DMS153 (cell line): ENCODE measurements at regions not wholly inside any gene's neighbourhood (a gene's known extent, or its start where the extent isn't known, plus 50 kb on each side); places are given as distances from the start of the nearest gene placed in this dataset.
"Not testable (repeated sequence)": the region's sequence is repeated elsewhere in the genome, so short reads cannot be mapped to it uniquely, and the experiment has no call there.

ENCODE experiments used
- DNase-seq: peaks from one replicate; lab custom pipeline; 2025; lab: John Stamatoyannopoulos, UW

- DNase-seq: no peak
Observed at GRCh38 chr5:9787861-9788600, 157.9 kb upstream of the TAS2R1 start.

DNA sequence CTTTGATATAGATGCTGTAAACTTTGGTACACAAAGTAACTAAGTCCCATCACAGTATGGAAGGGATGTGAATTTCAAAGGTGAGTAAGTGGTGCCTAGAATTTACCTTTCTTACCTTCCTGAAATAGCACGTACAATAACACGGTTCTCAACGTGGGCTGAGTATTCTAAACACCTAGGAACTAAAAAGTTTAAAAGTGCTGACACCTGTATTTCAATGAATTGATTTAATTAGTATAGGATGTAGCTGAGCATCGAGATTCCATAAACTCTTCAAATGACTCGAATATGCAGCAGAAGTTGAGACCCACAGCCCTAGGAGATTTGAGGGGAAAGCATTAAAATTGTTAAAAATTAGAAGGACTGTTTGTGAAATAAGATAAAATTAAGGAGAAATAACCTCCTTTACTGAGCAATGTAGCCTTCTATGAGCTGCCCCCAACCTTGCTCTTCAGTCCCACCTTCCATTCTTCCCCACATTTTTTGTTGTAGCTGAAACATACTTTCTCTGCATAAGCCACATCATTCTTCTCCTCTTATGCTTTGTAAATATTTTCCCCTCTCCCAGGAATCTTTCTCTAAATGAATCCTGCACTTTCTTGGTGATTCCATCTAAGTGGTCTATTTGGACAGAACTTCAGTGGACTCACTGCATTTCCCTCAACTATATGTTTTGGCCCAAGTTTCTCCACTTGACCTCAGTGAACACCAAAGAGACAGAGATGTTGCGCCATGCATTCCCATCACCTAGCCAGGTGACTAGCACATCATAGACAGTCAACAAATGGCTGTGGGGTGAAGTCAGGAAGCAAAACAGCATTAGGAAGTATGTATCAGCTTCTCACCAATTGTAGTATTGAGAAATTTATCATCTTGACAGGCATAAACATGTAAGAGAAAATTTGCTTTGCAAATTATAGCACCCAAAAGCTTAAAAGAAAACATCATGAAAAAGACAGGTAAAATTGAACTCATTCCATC, 156.5 kb upstream of the TAS2R1 start:
- no peak for DNase-seq

DNA sequence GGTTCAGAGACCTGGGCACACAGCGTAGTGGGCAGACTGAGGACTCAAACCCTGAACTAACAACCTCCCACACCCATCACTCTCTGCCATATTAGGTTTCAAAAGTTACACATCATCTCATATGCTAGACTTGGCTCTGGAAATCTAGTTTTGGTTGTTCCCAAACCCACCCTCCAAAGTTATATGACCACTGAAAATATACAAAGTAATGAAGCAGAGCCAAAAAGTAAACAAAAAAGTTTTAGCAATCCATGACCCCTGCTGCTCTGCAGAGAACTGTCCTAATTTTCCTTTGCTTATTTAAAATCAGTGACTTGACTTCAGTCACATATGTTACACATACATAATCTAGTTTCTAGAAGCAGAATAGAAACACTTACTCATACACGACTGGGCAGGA, 155.6 kb upstream of the TAS2R1 start:
- no peak for DNase-seq

DNA sequence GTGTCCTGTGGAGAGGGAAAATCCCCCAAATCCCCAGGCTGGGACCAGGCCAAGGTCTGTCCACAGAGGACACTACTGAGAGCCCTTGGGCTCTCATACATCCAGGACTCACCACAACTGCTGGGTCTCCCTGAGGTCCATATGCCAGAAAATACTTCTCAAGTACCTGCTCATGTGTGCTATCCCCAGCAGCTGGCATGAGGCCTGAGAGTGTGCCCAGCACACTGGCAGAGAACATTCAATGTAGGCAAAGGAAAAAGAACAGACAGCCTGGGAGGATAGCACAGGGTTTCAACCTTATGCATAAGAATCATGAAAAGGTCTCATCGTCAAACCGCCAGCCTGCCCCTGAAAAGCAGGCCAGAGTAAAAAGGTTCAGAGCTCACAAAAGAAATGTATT, 154.1 kb upstream of the TAS2R1 start:
- peak; percentile 34 for DNase-seq

DNA sequence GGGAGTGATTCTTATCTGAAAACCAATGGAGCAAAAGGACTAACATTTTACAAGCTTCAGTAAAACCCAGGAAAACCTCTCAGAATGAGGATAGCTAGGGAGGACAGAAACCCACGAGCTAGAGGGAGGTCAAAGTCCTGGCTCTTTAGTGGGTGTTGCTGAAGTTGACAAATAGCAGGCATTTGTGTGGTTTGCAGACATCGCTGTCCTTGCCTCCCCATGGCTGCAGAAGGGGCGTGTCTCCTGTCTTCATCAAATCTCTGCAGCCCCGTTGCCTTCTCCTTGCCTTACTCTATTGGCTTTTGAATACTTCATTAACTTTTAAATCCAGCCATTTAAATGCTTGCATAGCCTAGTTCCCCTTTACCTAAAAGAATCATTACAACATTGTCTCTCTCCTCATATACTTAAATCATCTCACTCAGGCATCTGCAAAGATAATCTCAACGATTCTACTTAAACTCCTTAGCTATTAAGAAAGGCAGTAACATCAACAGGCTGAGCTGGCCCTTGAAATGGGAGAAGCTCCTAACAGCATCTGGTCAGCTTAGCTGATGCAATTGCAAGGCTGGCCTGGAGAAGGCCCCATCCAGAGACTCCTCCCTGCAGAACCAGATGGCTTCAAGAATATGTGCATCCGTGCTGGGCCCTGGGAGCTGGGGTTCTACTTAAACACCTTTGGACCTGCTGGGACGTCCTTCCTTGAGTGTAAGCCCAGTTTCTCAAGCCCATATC, 152.8 kb upstream of the TAS2R1 start:
- no peak for DNase-seq

- no peak for DNase-seq
Observed at GRCh38 chr5:9781890-9782289, 151.7 kb upstream of the TAS2R1 start.

DNA sequence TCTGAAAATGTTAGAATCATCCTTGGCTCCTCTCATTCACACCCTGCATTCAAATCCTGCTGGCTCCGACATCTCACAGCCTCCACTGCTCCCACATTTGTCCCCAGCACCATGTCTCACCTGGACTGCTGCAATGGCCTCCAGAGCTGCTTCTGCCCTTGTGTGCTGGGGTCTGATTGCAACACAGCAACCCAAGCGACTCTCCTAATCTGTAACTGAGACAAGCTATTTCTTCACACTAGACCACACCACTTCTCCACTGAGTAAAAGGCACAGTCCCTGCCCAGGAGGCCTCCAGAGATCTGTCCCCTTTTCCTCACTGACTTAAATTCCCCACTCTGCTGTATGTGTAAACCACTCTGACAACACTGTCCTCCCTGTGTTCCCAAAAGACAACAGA, 151.1 kb upstream of the TAS2R1 start:
- no peak for DNase-seq

GRCh38 chr5:9780501-9780900, 150.3 kb upstream of the TAS2R1 start:
- DNase-seq: no peak

DNA sequence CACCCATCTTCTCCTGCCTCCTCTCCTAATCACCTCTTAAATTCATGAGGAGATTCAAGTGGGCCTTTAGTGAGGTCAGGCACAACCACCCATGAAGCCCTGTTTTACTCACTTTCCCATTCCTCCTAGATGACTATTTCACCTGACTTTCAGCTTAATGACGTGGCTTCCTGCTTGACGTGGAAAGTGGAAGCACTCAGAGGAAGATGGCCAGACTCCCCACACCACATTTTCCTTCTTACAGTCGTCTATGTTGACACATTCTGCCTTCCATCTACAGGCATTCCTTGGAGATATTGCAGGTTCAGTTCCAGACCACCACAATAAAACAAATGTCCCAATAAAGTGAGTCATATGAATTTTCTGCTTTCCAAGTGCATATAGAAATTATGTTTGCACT, 146.4 kb upstream of the TAS2R1 start:
- DNase-seq: no peak

GRCh38 chr5:9775339-9775738, 145.2 kb upstream of the TAS2R1 start:
- DNase-seq: no peak

GRCh38 chr5:9774472-9775079, 144.4 kb upstream of the TAS2R1 start:
- DNase-seq: peak; percentile 17

DNA sequence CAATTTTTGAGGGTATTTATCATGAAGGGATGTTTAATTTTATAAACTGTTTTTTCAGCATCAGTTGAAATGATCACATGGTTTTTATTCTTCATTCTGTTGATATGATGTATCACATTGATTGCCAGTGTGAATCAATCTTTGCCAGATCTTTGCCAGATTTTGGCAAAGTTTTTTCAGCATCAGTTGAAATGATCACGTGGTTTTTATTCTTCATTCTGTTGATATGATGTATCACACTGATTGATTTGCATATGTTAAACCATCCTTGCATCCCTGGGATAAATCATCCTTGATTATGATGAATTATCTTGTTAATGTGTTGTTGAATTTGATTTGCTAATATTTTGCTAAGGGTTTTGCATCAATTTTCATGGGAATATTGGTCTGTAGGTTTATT, 140.9 kb upstream of the TAS2R1 start:
- no peak for DNase-seq

DNA sequence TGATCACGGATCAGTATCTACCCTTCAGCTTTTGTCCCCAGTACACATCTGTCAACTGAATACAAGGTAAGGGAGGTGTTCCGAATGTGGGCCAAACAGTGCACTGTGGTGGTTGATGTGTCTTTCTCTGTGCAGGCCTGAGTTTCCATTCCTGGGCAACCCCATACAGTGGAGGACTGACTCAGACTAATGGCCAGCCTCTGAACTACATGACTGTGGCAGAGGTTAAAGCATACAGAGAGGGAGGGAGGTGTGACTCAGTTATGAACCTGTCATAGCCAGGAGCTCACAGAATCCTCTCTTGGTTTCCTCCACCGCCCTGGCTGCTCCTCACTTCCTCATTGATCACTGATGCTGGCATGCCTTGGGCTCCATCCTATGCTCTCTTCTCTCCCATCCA, 136.4 kb upstream of the TAS2R1 start:
- DNase-seq: no peak

DNA sequence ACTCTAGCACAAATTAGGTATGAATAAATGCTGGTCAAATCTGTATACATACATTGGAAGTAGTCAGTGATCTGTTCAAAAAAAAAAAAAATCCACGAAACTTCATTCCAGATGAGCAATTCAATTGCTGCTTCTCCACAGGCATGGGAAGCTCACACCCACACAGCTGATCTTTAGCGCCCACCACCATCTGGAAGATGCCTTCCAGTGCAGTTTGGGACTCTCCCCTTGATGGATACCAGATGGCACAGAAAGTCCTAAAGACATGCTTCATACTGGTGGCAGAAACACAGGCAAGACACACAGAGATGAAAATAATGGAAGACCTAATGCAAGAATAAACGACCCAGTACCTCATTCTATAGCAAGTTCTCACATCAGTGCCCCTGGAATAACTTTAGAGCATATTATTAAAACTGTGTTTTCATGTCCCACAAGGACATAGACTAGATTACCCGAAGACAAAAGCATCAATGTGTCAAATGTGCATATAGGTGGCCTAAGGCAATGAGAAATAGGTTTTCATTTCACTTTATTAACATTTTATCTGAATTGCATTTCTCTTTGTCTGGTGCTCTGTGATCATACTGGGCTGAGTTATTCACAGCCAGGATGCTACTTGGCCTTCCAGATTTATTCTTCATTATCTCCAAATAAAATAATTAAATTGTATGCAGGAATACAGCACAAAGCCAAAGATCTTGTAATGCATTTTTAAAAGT, 135.4 kb upstream of the TAS2R1 start:
- no peak for DNase-seq

DNA sequence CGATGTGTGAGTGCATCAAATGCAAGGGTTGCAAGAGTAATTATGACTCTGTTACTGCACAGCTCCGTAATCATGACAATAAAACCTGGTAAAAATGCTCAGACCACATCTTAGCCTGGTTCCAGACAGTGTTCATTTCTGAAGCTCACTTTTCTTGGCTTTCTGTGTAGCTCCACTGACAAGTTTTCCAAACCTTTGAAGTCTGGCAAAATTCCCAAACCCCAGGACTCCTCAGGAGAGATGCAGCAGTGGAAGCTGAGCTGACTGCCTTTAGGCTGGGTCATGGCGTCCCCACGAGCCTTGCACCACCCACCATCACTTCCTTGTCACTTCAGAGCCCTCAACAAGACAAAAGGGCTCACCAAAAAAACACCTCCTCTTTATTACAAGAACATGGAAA, 131.6 kb upstream of the TAS2R1 start:
- no peak for DNase-seq

GRCh38 chr5:9752670-9753069, 122.5 kb upstream of the TAS2R1 start:
- not testable (repeated sequence) for DNase-seq

DNA sequence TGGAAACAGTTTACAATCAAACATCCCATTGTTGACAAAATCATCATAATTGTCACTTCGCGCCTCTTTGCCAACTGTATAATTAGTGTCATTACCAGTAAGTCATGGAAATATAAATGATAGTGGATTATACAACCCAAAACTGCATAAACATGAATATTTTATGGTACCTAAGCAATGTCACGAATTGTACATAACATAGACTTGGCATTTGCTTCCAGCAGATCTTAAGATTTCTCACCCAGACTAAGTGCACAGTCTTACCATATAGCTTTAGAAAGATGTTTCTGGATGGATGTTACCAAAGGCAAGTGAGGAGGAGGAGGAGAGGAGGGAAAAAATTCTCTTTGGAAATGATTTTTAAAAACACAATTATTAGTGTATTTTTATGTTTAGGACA, 113.4 kb upstream of the TAS2R1 start:
- DNase-seq: no peak

GRCh38 chr5:9742848-9743247, 112.7 kb upstream of the TAS2R1 start:
- DNase-seq: no peak

GRCh38 chr5:9739135-9739534, 109.0 kb upstream of the TAS2R1 start:
- no peak for DNase-seq

DNA sequence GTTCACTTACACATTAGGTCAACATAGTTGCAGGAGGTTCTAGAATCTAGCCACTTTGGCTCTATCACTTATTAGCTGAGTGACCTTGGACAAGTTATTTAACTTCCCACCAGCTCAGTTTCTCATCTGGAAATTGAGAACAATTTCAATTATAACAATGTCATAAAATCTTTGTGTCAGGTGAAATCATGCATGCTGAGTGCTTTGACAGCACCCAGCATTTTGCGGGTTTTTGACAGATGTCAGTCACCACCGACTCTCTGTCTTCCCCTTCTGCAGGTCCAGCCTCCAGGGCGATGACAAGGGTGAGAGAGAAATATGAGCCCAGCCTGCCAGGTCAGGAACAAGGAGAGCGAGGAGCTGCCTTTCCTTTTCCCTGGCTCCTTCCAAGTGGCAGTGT, 107.1 kb upstream of the TAS2R1 start:
- no peak for DNase-seq

- DNase-seq: no peak
Observed at GRCh38 chr5:9733486-9733885, 103.3 kb upstream of the TAS2R1 start.
